IMR-90 (cell line): ENCODE measurements at regions not wholly inside any gene's neighbourhood (a gene's known extent, or its start where the extent isn't known, plus 50 kb on each side); places are given as distances from the start of the nearest gene placed in this dataset.

Source experiments
- ATAC-seq: fragments of 200-7000 bp; cut with Tn5 transposase; 2 replicates; pipeline ENCODE4 v1.9.1; 2020; ENCODE audit warnings: low read depth, mild to moderate bottlenecking, moderate library complexity
- BruUV-seq: library from RNA; stranded (reverse); fragments of 400-500 nt; replicated peaks from 2 replicates; lab custom pipeline; 2021; lab: Mats Ljungman, UMichigan
- CTCF ChIA-PET: fragments of 300-600 bp; formaldehyde crosslinking; extraction: SDS; loops from one replicate; lab custom pipeline; 2021; ENCODE audit warnings: antibody characterized with exemption; lab: Yijun Ruan, JAX
- POLR2A ChIA-PET: fragments of 300-600 bp; sonication (Branson Sonifier 250); formaldehyde crosslinking; loops from one replicate; lab custom pipeline; 2022; ENCODE audit warnings: antibody characterized with exemption; ENCODE audit not compliant: unreplicated experiment; lab: Charles Lee
- DNase-seq: peaks from one replicate; pipeline ENCODE4 v3.0.0; 2013
- H2AFZ ChIP-seq: replicated peaks from 2 replicates; pipeline ENCODE3; 2013; ENCODE audit warnings: low read length, mild to moderate bottlenecking; ENCODE audit not compliant: poor library complexity
- H2AK5ac ChIP-seq: 2 replicates; pipeline ENCODE4 v1.6.1; 2013; ENCODE audit warnings: low read depth, low read length, inconsistent platforms
- H2AK9ac ChIP-seq: replicated peaks from 2 replicates; pipeline ENCODE3; 2013; ENCODE audit warnings: mild to moderate bottlenecking, low read depth, low read length, moderate library complexity; ENCODE audit not compliant: poor library complexity
- H2BK120ac ChIP-seq: 2 replicates; pipeline ENCODE4 v1.6.1; 2013; ENCODE audit warnings: low read depth, low read length, inconsistent platforms
- H2BK15ac ChIP-seq: 3 replicates; pipeline ENCODE4 v1.6.1; 2013; ENCODE audit warnings: low read depth, low read length, inconsistent platforms
- H2BK20ac ChIP-seq: 2 replicates; pipeline ENCODE4 v1.6.1; 2013; ENCODE audit warnings: low read depth, mild to moderate bottlenecking, inconsistent platforms, low read length, moderate library complexity
- H2BK5ac ChIP-seq: 2 replicates; pipeline ENCODE4 v1.6.1; 2013; ENCODE audit warnings: mild to moderate bottlenecking, low read depth, low read length, inconsistent platforms; ENCODE audit not compliant: poor library complexity, severe bottlenecking
- H3K14ac ChIP-seq: replicated peaks from 2 replicates; pipeline ENCODE4 v1.6.1; 2013; ENCODE audit warnings: low read depth, low read length, inconsistent platforms
- H3K18ac ChIP-seq: 2 replicates; pipeline ENCODE4 v1.6.1; 2013; ENCODE audit warnings: low read depth, low read length, control low read depth
- H3K23ac ChIP-seq: 2 replicates; pipeline ENCODE4 v1.6.1; 2013; ENCODE audit warnings: low read depth, low read length, inconsistent platforms
- H3K27ac ChIP-seq: 2 replicates; pipeline ENCODE4 v1.5.1; 2013; ENCODE audit warnings: mild to moderate bottlenecking, control low read depth, low read length; ENCODE audit not compliant: insufficient read depth
- H3K27me3 ChIP-seq: 2 replicates; pipeline ENCODE4 v1.6.1; 2013; ENCODE audit warnings: low read length; ENCODE audit not compliant: control insufficient read depth, insufficient read depth
- H3K36me3 ChIP-seq: 2 replicates; pipeline ENCODE4 v1.6.1; 2013; ENCODE audit warnings: low read length, mixed read lengths; ENCODE audit not compliant: control insufficient read depth, insufficient read depth
- H3K4ac ChIP-seq: 2 replicates; pipeline ENCODE4 v1.6.1; 2013; ENCODE audit warnings: low read depth, low read length, inconsistent platforms
- H3K4me1 ChIP-seq: 2 replicates; pipeline ENCODE4 v1.6.1; 2013; ENCODE audit warnings: low read length, mixed read lengths; ENCODE audit not compliant: control insufficient read depth, insufficient read depth
- H3K4me2 ChIP-seq: 2 replicates; pipeline ENCODE4 v1.6.1; 2013; ENCODE audit warnings: low read depth, mild to moderate bottlenecking, control low read depth, low read length, moderate library complexity
- H3K4me3 ChIP-seq: 2 replicates; pipeline ENCODE4 v1.5.1; 2013; ENCODE audit warnings: low read depth, mild to moderate bottlenecking, control low read depth, low read length, moderate library complexity; ENCODE audit not compliant: insufficient read depth
- H3K56ac ChIP-seq: 2 replicates; pipeline ENCODE4 v1.6.1; 2013; ENCODE audit warnings: low read length, inconsistent platforms; ENCODE audit not compliant: insufficient read depth; ENCODE audit errors: extremely low read depth
- H3K79me1 ChIP-seq, 2 experiments: 2 replicates each; pipeline ENCODE4 v1.6.1; 2013; ENCODE audit warnings: low read length in 2 of 2, inconsistent platforms in 1 of 2, low read depth in 1 of 2
- H3K9ac ChIP-seq: 2 replicates; pipeline ENCODE4 v1.6.1; 2013; ENCODE audit warnings: low read depth, low read length, control low read depth
- H3K9me1 ChIP-seq: 2 replicates; pipeline ENCODE4 v1.6.1; 2013; ENCODE audit warnings: low read length, inconsistent platforms; ENCODE audit not compliant: insufficient read depth
- H3K9me3 ChIP-seq: 2 replicates; pipeline ENCODE4 v1.6.1; 2013; ENCODE audit warnings: low read length; ENCODE audit not compliant: control insufficient read depth, insufficient read depth
- H4K20me1 ChIP-seq: 2 replicates; pipeline ENCODE4 v1.6.1; 2013; ENCODE audit warnings: low read length, inconsistent platforms; ENCODE audit not compliant: insufficient read depth
- H4K5ac ChIP-seq: 2 replicates; pipeline ENCODE4 v1.6.1; 2013; ENCODE audit warnings: mild to moderate bottlenecking, low read depth, low read length, control low read depth
- H4K8ac ChIP-seq, 2 experiments: 2 replicates each; pipeline ENCODE4 v1.6.1; 2013; ENCODE audit warnings: low read depth in 2 of 2, low read length in 2 of 2, control low read depth in 1 of 2, inconsistent platforms in 1 of 2
- H4K91ac ChIP-seq: 2 replicates; pipeline ENCODE4 v1.6.1; 2013; ENCODE audit warnings: low read depth, low read length, inconsistent platforms; ENCODE audit not compliant: insufficient read depth
- BHLHE40 ChIP-seq: fragments of 150-350 bp; IDR thresholded peaks from 2 replicates; pipeline ENCODE4 v1.6.1; 2016; ENCODE audit warnings: mild to moderate bottlenecking, low read depth, low read length
- CEBPB ChIP-seq: IDR thresholded peaks from 2 replicates; pipeline ENCODE4 v1.6.1; 2012; ENCODE audit warnings: low read depth, low read length, improper control_type of control experiment
- CHD1 ChIP-seq: IDR thresholded peaks from 2 replicates; pipeline ENCODE4 v1.6.1; 2012; ENCODE audit warnings: low read depth, low read length, improper control_type of control experiment
- CTCF ChIP-seq: conservative IDR thresholded peaks from 2 replicates; pipeline ENCODE4 v1.5.1; 2012; ENCODE audit warnings: mild to moderate bottlenecking, low read depth, low read length, improper control_type of control experiment
- ELK1 ChIP-seq: fragments of 150-350 bp; IDR thresholded peaks from 2 replicates; pipeline ENCODE4 v1.6.1; 2016; ENCODE audit warnings: low read depth, mild to moderate bottlenecking, low read length, moderate library complexity, borderline replicate concordance
- FOS ChIP-seq: fragments of 150-350 bp; IDR thresholded peaks from 2 replicates; pipeline ENCODE4 v1.6.1; 2016; ENCODE audit warnings: low read depth, low read length
- MAFK ChIP-seq: IDR thresholded peaks from 2 replicates; pipeline ENCODE4 v1.6.1; 2012; ENCODE audit warnings: low read depth, low read length, improper control_type of control experiment
- MAZ ChIP-seq: IDR thresholded peaks from 2 replicates; pipeline ENCODE4 v1.6.1; 2012; ENCODE audit warnings: low read depth, mild to moderate bottlenecking, low read length, improper control_type of control experiment, moderate library complexity, borderline replicate concordance
- MXI1 ChIP-seq: IDR thresholded peaks from 2 replicates; pipeline ENCODE4 v1.6.1; 2012; ENCODE audit warnings: low read depth, mild to moderate bottlenecking, low read length, moderate library complexity, borderline replicate concordance
- NFE2L2 ChIP-seq: fragments of 150-350 bp; IDR thresholded peaks from 2 replicates; pipeline ENCODE4 v1.6.1; 2016; ENCODE audit warnings: low read depth, mild to moderate bottlenecking, low read length
- POLR2A ChIP-seq: IDR thresholded peaks from 2 replicates; pipeline ENCODE4 v1.6.1; 2012; ENCODE audit warnings: mild to moderate bottlenecking, low read depth, low read length
- RAD21 ChIP-seq: IDR thresholded peaks from 2 replicates; pipeline ENCODE4 v1.6.1; 2012; ENCODE audit warnings: low read length, improper control_type of control experiment
- RCOR1 ChIP-seq: IDR thresholded peaks from 2 replicates; pipeline ENCODE4 v1.6.1; 2012; ENCODE audit warnings: mild to moderate bottlenecking, low read length, improper control_type of control experiment; ENCODE audit not compliant: insufficient replicate concordance
- RFX5 ChIP-seq: IDR thresholded peaks from 2 replicates; pipeline ENCODE4 v1.8.0; 2012; ENCODE audit warnings: low read depth, mild to moderate bottlenecking, low read length, moderate library complexity
- SMC3 ChIP-seq: fragments of 150-350 bp; IDR thresholded peaks from 2 replicates; pipeline ENCODE4 v1.6.1; 2016; ENCODE audit warnings: low read depth, mild to moderate bottlenecking, antibody characterized with exemption, low read length, moderate library complexity
- USF2 ChIP-seq: fragments of 150-350 bp; IDR thresholded peaks from 2 replicates; pipeline ENCODE4 v1.6.1; 2017; ENCODE audit warnings: mild to moderate bottlenecking, antibody characterized with exemption, low read length, low read depth
- WGBS, 2 experiments: methylation state at CpG; one replicate each; pipeline versions ENCODE4 v1.1.5 to v1.1.7; 2013; ENCODE audit warnings: missing lambda C conversion rate in 2 of 2; ENCODE audit not compliant: insufficient read length in 1 of 2; ENCODE audit errors: extremely low coverage in 2 of 2; 5-methylcytosine and 5-hydroxymethylcytosine counted together
- dilution Hi-C: fragments of 300-500 bp; cut with HindIII; formaldehyde crosslinking; loops from one replicate; pipeline ENCODE4 v1.14.3; 2018; ENCODE audit warnings: low sequenced_read_pairs; ENCODE audit not compliant: unreplicated experiment
- in situ Hi-C: fragments of 300-500 bp; cut with MboI; formaldehyde crosslinking; loops from 3 replicates; pipeline ENCODE4 v1.14.3; 2019; ENCODE audit warnings: low sequenced_read_pairs, inconsistent platforms, mixed read lengths
- intact Hi-C: fragments of 100-400 bp; cut with micrococcal nuclease; formaldehyde crosslinking; loops from 2 replicates; pipeline ENCODE4 v1.10.0; 2022

DNA sequence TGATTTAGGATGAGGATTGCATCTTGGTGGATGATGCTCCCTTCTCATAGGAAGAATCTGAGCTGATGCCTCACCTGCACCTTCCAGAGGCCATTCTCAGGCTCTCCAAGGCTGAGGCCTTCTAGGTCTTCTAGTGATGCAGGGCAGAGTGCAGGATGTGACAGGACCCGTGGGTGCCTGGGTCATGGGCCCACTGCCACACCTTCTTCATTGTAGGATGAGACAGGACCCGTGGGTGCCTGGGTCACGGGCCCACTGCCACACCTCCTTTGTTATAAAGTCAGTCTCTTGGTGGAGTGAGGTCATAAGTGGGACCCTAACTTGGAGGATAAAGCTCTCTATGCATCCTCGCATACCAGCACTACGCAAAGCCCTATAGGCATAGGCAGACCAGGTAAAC is 109.9 kb upstream of the TCERG1L start:
- Histone ChIP-seq H2AFZ (no peak overlapping the region), H3K14ac (no peak overlapping the region), H3K18ac (no peak overlapping the region), H3K9ac (no peak overlapping the region), H3K79me1 (no peaks in the 10 kb centered on the region), H3K4me1 (no peaks in the 10 kb centered on the region), H4K5ac (no peak overlapping the region), H2AK5ac (no peak overlapping the region), H3K4me3 (no peak overlapping the region), H2BK15ac (no peak overlapping the region), H2BK120ac (no peak overlapping the region), H3K9me3 (peaks cover 52% of the 10 kb centered on the region), H2AK9ac (no peak overlapping the region), H4K8ac (no peak overlapping the region), H3K4me2 (no peak overlapping the region), H3K36me3 (no peaks in the 10 kb centered on the region), H3K27ac (no peak overlapping the region), H4K20me1 (no peaks in the 10 kb centered on the region), H3K9me1 (no peaks in the 10 kb centered on the region), H4K91ac (no peak overlapping the region), H3K23ac (no peak overlapping the region), H3K27me3 (no peaks in the 10 kb centered on the region), H3K4ac (no peak overlapping the region), H2BK5ac (no peak overlapping the region), H3K56ac (no peak overlapping the region), H2BK20ac (no peak overlapping the region)
- no peak for DNase-seq
- in situ Hi-C loops = no loop called here
- TF ChIP-seq BHLHE40 (no peak), MXI1 (no peak), RAD21 (no peak), FOS (no peak), RFX5 (no peak), POLR2A (no peak), MAZ (no peak), SMC3 (no peak), USF2 (no peak), NFE2L2 (no peak), RCOR1 (no peak), CEBPB (no peak), MAFK (no peak), CTCF (no peak), CHD1 (no peak), ELK1 (no peak)
- intact Hi-C loops = no loop called here
- ChIA-PET POLR2A (no interaction called here), CTCF (no interaction called here)
- 33% methylated on average over 1 of the region's 5 CpGs; no CpG with 5 or more reads in 1 of the 2 experiments for WGBS, 2 experiments
- no peak for ATAC-seq
- dilution Hi-C loops = no loop called here
- BruUV-seq = no TSS peak
